PC-9 (cell line): ENCODE measurements at regions not wholly inside any gene's neighbourhood (a gene's known extent, or its start where the extent isn't known, plus 50 kb on each side); places are given as distances from the start of the nearest gene placed in this dataset.

Experiments used
- EZH2 ChIP-seq: fragments of 200-600 bp; sonication (generic); IDR thresholded peaks from 2 replicates; pipeline ENCODE4 v1.8.0; 2017; ENCODE audit warnings: antibody characterized with exemption, low read depth
- TF ChIP-seq, protein P1 (sequence below): fragments of 200-600 bp; sonication (generic); conservative IDR thresholded peaks from 2 replicates; pipeline ENCODE4 v1.6.1; 2017; ENCODE audit warnings: mixed run types, antibody characterized with exemption, mild to moderate bottlenecking, moderate library complexity

- TF ChIP-seq, protein P1, sequence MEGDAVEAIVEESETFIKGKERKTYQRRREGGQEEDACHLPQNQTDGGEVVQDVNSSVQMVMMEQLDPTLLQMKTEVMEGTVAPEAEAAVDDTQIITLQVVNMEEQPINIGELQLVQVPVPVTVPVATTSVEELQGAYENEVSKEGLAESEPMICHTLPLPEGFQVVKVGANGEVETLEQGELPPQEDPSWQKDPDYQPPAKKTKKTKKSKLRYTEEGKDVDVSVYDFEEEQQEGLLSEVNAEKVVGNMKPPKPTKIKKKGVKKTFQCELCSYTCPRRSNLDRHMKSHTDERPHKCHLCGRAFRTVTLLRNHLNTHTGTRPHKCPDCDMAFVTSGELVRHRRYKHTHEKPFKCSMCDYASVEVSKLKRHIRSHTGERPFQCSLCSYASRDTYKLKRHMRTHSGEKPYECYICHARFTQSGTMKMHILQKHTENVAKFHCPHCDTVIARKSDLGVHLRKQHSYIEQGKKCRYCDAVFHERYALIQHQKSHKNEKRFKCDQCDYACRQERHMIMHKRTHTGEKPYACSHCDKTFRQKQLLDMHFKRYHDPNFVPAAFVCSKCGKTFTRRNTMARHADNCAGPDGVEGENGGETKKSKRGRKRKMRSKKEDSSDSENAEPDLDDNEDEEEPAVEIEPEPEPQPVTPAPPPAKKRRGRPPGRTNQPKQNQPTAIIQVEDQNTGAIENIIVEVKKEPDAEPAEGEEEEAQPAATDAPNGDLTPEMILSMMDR = no peak
- TF ChIP-seq EZH2 = no peak
Observed at GRCh38 chr11:91691872-91692271, 532.7 kb upstream of the FAT3 start.
